Sigmoid colon (tissue), 4 donors: ENCODE measurements at regions not wholly inside any gene's neighbourhood (a gene's known extent, or its start where the extent isn't known, plus 50 kb on each side); places are given as distances from the start of the nearest gene placed in this dataset.

Experiments used
- EP300 ChIP-seq, 4 donors: sonication (generic); formaldehyde crosslinking; IDR thresholded peaks; one replicate each; pipeline ENCODE4 v1.6.1; 2017; ENCODE audit warnings: antibody characterized with exemption in 4 of 4
- POLR2A ChIP-seq, 2 donors: fragments of 450-650 bp; IDR thresholded peaks; one replicate each; pipeline ENCODE4 v1.6.1; 2016; ENCODE audit warnings: antibody characterized with exemption in 2 of 2, mild to moderate bottlenecking in 2 of 2, moderate library complexity in 2 of 2
- POLR2AphosphoS5 ChIP-seq, 4 donors: sonication (generic); formaldehyde crosslinking; IDR thresholded peaks; one replicate each; pipeline ENCODE4 v1.6.1; 2017; ENCODE audit warnings: antibody characterized with exemption in 4 of 4
- TF ChIP-seq, protein P1 (sequence below), 4 experiments: fragments of 450-650 bp in 3 of 4; fragments of 200-600 bp in 1 of 4; IDR thresholded peaks; one replicate each; pipeline ENCODE4 v1.5.1; 2016 to 2019; ENCODE audit warnings: antibody characterized with exemption in 4 of 4, mild to moderate bottlenecking in 3 of 4, moderate library complexity in 2 of 4

DNA sequence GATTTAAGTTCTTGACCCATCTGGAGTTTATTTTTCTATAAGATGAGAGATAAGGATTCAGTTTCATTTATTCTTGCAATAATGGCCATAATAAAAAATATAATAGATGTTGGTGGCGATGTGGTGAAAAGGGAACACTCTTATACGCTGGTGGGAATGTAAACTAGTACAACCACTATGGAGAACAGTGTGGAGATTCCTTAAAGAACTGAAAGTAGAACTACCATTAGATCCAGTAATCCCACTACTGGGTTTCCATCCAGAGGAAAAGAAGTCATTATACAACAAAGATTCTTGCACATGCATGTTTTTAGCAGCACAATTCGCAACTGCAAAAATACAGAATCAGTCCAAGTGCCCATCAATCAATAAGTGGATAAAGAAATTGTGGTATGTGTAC lies 1040.5 kb upstream of the GYPC start:
- TF ChIP-seq, protein P1, sequence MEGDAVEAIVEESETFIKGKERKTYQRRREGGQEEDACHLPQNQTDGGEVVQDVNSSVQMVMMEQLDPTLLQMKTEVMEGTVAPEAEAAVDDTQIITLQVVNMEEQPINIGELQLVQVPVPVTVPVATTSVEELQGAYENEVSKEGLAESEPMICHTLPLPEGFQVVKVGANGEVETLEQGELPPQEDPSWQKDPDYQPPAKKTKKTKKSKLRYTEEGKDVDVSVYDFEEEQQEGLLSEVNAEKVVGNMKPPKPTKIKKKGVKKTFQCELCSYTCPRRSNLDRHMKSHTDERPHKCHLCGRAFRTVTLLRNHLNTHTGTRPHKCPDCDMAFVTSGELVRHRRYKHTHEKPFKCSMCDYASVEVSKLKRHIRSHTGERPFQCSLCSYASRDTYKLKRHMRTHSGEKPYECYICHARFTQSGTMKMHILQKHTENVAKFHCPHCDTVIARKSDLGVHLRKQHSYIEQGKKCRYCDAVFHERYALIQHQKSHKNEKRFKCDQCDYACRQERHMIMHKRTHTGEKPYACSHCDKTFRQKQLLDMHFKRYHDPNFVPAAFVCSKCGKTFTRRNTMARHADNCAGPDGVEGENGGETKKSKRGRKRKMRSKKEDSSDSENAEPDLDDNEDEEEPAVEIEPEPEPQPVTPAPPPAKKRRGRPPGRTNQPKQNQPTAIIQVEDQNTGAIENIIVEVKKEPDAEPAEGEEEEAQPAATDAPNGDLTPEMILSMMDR (IDR thresholded peaks at IDR 0.05) = no peak
- TF ChIP-seq POLR2AphosphoS5 (IDR thresholded peaks at IDR 0.05) (no peak), POLR2A (IDR thresholded peaks at IDR 0.05) (no peak), EP300 (IDR thresholded peaks at IDR 0.05) (no peak)
